ENCODE measurements at regions not wholly inside any gene's neighbourhood (a gene's known extent, or its start where the extent isn't known, plus 50 kb on each side); places are given as distances from the start of the nearest gene placed in this dataset.

GRCh38 chr7:132065989-132066603 is 509.7 kb upstream of the PODXL start:
- intact Hi-C loops (cut with DNase I) = no loop called here
- DNase-seq (ENCODE audit: extremely low spot score in 2 of 2) = peak in 1 of 2 donors; percentile 58
- TF ChIP-seq CTCF (IDR thresholded peaks at IDR 0.05) (no peak), POLR2AphosphoS5 (IDR thresholded peaks at IDR 0.05; ENCODE audit: insufficient read depth in 1 of 2, low read depth in 1 of 2) (no peak), POLR2A (IDR thresholded peaks at IDR 0.05) (no peak)
- H3K36me3 ChIP-seq = no peaks in the 10 kb centered on the region
- no peak overlapping the region for H3K4me3 ChIP-seq
- no peaks in the 10 kb centered on the region for H3K9me3 ChIP-seq
- peaks cover 16% of the 10 kb centered on the region for H3K4me1 ChIP-seq
- H3K27me3 ChIP-seq = no peaks in the 10 kb centered on the region
- H3K27ac ChIP-seq = peak overlapping the region; percentile 74

GRCh38 chr7:132065193-132065988 is 509.0 kb upstream of the PODXL start:
- Histone ChIP-seq H3K4me3 (no peak overlapping the region), H3K36me3 (no peaks in the 10 kb centered on the region), H3K4me1 (peaks cover 16% of the 10 kb centered on the region), H3K27ac (peak overlapping the region; percentile 74), H3K27me3 (no peaks in the 10 kb centered on the region), H3K9me3 (no peaks in the 10 kb centered on the region)
- intact Hi-C loops (cut with DNase I) = no loop called here
- peak; percentile 70 to 86 for DNase-seq (ENCODE audit: extremely low spot score in 2 of 2)
- peak in 1 of 2 donors; percentile 74 for TF ChIP-seq POLR2AphosphoS5 (IDR thresholded peaks at IDR 0.05; ENCODE audit: insufficient read depth in 1 of 2, low read depth in 1 of 2)
- no peak for TF ChIP-seq CTCF (IDR thresholded peaks at IDR 0.05)

- intact Hi-C loops (cut with DNase I) = no loop called here
- H3K9me3 ChIP-seq = no peaks in the 10 kb centered on the region
- H3K4me1 ChIP-seq = peaks cover 16% of the 10 kb centered on the region
- H3K4me3 ChIP-seq = no peak overlapping the region
- H3K27ac ChIP-seq = no peak overlapping the region
- H3K27me3 ChIP-seq = no peaks in the 10 kb centered on the region
- DNase-seq (ENCODE audit: extremely low spot score in 2 of 2) = peak; percentile 58 to 76
- TF ChIP-seq POLR2A (IDR thresholded peaks at IDR 0.05) (no peak), POLR2AphosphoS5 (IDR thresholded peaks at IDR 0.05; ENCODE audit: insufficient read depth in 1 of 2, low read depth in 1 of 2) (no peak), CTCF (IDR thresholded peaks at IDR 0.05) (no peak)
- no peaks in the 10 kb centered on the region for H3K36me3 ChIP-seq
Measured at GRCh38 chr7:132063800-132064199, 507.4 kb upstream of the PODXL start.

GRCh38 chr7:132061937-132062336 is 505.5 kb upstream of the PODXL start:
- no peak overlapping the region for H3K27ac ChIP-seq
- no peak overlapping the region for H3K4me3 ChIP-seq
- DNase-seq (ENCODE audit: extremely low spot score in 2 of 2) = peak; percentile 37 to 52
- H3K36me3 ChIP-seq = no peaks in the 10 kb centered on the region
- H3K27me3 ChIP-seq = no peaks in the 10 kb centered on the region
- H3K4me1 ChIP-seq = peaks cover 14% of the 10 kb centered on the region
- no peaks in the 10 kb centered on the region for H3K9me3 ChIP-seq
- TF ChIP-seq POLR2A (IDR thresholded peaks at IDR 0.05) (no peak), POLR2AphosphoS5 (IDR thresholded peaks at IDR 0.05; ENCODE audit: insufficient read depth in 1 of 2, low read depth in 1 of 2) (no peak), CTCF (IDR thresholded peaks at IDR 0.05) (no peak)
- intact Hi-C loops (cut with DNase I) = no loop called here

- TF ChIP-seq POLR2AphosphoS5 (IDR thresholded peaks at IDR 0.05; ENCODE audit: insufficient read depth in 1 of 2, low read depth in 1 of 2) (no peak), CTCF (IDR thresholded peaks at IDR 0.05) (no peak), POLR2A (IDR thresholded peaks at IDR 0.05) (no peak)
- H3K9me3 ChIP-seq = no peaks in the 10 kb centered on the region
- no peaks in the 10 kb centered on the region for H3K4me1 ChIP-seq
- H3K27ac ChIP-seq = no peak overlapping the region
- H3K4me3 ChIP-seq = no peak overlapping the region
- H3K27me3 ChIP-seq = no peaks in the 10 kb centered on the region
- intact Hi-C loops (cut with DNase I) = no loop called here
- H3K36me3 ChIP-seq = no peaks in the 10 kb centered on the region
- peak in 1 of 2 donors; percentile 27 for DNase-seq (ENCODE audit: extremely low spot score in 2 of 2)
Measured at GRCh38 chr7:132059141-132059540, 502.7 kb upstream of the PODXL start.

All from vagina (tissue), 2 donors.